ENCODE measurements at regions not wholly inside any gene's neighbourhood (a gene's known extent, or its start where the extent isn't known, plus 50 kb on each side); places are given as distances from the start of the nearest gene placed in this dataset.
"Not testable (repeated sequence)": the region's sequence is repeated elsewhere in the genome, so short reads cannot be mapped to it uniquely, and the experiment has no call there.

DNA sequence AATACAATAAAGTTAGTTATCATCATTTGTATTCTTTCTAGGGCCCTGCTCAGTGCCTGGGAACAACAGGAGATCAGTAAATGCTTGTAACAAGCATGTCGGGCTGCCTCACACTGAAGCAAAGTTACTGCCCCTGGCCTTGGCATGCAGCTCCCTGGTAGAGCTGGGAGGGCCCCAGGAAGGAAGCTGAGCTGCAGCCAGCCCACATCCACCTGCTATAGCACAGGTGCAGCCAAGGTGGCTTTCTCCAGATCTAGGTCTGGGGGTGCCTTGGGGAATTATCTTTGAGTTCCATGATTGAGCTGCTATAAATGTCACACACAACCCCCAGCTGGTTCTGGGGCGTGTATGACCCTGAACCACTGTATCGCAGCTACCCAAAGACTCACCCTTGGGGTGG lies 293.4 kb upstream of the MSX2 start:
- DNase-seq, result no peak

GRCh38 chr5:174431504-174431903 lies 292.9 kb upstream of the MSX2 start:
- no peak for DNase-seq

DNA sequence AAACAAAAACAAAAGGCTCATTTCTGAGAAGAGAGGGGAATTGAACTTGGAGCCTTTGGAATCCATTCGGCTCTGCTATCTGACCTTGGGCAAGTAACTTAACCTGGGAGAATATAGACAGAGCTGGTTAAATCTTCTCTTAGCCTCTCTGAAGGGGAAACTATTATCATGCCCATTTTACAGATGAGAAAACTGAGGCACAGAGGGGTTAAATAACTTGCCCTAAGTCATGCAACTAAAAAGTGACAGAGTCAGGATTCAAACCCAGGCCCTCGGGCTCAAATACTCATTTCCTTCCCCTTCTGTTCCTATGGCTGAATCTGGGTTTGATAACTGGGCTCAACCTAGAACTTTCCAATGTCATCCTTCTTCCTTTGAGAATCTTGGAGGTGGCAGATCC lies 291.3 kb upstream of the MSX2 start:
- no peak for DNase-seq

DNA sequence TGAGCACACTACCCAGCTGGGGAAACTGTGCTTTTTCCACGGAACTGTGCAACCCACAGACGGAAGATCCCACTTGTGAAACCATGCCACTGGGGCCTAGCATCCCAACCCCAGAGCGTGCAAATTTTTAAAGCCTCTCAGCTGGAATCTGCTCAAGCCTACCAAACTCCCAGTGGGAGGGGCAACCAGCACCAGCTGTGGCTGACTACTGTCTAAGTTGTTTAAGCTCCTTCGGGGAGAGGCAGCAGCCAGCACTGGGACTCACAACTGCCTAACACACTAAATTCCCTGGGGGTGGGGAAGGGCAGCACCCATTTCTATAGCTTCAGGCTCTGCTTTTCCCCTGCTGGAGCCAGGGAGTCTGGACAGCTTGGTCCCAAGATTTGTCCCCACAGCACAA lies 287.6 kb upstream of the MSX2 start:
- DNase-seq, result no peak

GRCh38 chr5:174444479-174445188 lies 279.7 kb upstream of the MSX2 start:
- DNase-seq, result no peak

DNA sequence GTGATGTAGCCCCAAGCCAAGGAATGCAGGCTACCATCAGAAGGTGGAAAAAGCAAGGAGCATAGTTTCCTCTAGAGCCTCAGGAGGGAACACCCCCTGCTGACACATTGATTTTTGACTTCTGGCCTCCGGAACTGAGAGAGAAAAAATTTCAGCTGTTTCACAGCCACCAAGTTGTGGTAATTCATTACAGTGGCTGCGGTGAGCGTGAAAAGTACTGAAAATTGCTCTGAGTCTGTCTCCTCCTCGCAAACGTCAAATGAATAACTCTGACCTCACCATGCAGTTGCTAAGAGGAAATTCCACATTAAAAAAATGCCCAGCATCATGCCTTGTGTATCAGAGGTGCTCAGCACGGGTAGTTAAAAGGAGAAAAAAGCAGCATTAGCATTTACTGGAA lies 277.9 kb upstream of the MSX2 start:
- DNase-seq, result no peak

DNA sequence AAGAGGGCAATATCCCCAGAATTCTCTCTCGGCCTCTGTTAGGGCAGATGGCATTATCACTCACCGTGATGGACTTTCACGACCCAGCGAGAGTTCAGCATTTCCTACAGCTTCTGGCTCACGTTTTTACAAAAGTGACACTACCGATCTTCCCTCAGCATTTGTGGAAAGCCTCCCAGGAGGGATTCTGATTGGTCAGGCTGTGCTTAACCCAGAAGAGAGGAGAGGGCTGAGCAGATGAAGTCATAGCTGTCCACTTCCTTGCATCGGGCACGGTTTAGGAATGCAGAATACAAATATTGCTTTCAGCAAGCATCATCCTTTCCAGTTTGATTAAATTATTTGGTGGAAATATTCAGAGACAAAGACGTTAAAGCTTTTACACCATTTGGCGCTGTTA lies 277.4 kb upstream of the MSX2 start:
- no peak for DNase-seq

- DNase-seq, result no peak
Observed at GRCh38 chr5:174448041-174448440, 276.3 kb upstream of the MSX2 start.

DNA sequence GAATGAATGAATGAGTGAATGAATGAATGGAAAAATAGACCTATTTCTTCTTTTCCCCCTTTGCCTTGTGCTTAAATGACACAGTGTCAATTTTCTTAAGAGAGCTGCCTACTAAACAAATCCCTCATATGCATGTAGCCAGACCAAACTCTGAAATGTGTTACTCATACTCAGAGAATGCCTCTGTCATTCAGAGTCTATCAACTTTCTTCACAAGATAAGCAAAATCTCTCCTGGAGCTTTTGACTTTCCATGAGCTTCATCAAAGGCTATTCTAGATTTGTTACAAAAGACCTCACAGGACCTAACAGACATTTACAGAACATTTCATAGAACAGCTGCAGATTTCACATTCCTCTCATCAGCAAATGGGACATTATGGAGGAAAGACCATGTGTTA lies 275.7 kb upstream of the MSX2 start:
- DNase-seq, result no peak

GRCh38 chr5:174453690-174454089 lies 270.7 kb upstream of the MSX2 start:
- DNase-seq, result peak in 5 of 51 donors; percentile 4 to 20 (median 9)

DNA sequence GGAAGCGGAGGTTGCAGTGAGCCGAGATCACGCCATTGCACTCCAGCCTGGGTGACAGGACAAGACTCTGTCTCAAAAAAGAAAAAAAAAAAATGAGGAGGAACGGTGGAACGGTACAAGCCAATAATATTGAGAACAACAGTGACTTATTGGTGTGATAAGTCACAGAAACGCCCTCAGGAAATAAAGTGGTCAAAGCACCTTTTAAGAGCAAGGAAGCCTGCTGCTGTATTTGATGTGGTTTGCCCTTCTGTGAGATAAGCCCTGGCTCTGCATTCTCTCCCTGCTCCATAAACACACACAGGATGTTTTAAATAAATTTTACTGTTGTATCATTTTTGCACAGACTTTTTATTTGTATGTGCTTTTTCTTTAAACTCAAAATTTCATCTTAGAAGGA lies 269.9 kb upstream of the MSX2 start:
- no peak for DNase-seq

DNA sequence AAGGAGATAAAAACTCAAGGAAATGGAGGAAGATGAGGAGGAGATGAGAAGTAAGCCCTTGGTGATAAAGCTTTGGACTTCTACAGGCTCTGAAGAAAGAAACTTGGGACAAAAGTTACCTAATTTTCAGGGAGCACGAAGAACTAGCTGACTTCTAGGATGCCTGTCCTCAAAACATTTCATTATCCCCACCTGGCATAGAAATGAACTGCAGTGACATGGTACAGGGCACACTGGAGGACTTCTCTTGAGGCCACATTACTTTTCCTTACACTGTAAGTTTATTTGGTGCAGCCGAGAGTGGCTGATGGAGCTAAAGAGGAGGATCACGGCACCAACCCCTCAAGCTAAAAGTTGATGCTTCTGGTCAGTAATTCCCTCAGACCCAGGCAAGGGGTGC lies 269.5 kb upstream of the MSX2 start:
- DNase-seq, result no peak

GRCh38 chr5:174455301-174455700 lies 269.1 kb upstream of the MSX2 start:
- no peak for DNase-seq

DNA sequence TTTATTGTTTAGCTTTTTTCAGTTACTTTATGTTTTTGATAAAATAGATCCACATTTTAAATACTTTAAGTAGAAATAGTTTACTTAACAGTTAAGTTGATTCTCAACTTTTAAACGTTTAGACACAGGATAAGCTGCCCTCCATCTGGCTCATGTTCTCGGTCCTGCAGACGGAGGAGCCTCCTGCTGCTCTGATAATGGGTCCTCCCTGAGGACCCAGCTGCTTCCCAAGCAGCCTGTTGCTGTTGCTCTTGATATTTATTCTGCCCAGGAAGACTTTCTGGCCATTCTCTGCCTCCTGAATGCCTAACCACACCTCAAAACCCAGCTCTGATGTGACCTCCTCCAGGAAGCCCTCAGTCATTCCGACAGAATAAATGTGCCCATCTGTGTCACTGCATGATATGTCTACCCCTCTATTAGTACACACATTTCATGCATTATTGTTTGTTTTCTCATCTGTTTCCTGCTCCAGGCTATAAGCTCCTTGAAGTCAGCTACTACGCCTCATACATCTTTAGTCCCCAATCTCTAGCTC lies 267.2 kb upstream of the MSX2 start:
- DNase-seq, result no peak

- no peak for DNase-seq
Observed at GRCh38 chr5:174459071-174459702, 265.2 kb upstream of the MSX2 start.

GRCh38 chr5:174459832-174460448 lies 264.4 kb upstream of the MSX2 start:
- DNase-seq, result no peak

DNA sequence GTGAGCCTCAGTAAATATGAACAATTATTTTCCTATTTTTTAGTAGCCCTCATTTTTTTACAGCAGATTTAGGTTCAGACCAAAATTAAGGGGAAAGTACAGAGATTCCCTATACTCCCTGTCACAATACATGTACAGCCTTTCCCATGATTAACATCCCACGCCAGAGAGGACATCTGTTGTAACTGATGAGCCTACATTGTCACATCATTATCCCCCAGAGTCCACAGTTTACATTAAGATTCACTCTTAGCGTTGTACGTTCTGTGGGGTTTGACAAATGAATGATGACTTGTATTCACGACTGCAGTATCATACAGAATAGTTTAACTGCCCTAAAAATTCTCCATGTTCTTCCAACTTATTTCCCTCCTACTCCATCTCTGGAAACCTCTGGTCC lies 262.3 kb upstream of the MSX2 start:
- DNase-seq, result no peak

DNA sequence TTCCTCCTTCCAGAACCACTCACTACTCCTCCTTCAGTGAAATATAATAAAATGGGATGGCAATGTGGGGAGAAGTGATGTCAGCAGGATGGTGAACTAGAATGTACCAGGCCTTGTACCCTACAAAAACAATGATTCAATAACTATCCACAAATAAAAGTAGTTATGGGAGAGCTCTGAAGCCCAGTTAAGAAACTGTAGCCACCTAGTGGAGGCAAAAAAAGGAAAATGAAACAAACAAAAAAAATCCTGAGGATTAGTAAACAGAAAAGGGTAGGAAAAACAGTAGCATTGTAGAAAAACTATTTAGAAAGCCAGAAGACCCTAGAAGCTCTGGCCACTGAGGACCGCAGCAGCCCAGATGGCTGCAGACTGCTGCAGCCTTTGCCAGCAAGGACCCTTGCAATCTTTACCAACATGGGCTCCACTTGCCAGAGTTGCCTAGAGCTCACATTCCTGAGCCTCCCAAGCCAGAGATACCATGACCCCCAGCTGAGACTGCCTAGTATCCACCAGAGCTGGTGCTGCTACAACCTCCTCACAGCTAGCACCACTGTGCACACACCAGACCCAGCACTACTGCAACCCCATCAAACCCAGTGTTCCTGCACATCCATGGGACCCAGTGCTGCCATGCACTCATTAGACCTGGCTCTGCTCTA lies 259.7 kb upstream of the MSX2 start:
- no peak for DNase-seq

DNA sequence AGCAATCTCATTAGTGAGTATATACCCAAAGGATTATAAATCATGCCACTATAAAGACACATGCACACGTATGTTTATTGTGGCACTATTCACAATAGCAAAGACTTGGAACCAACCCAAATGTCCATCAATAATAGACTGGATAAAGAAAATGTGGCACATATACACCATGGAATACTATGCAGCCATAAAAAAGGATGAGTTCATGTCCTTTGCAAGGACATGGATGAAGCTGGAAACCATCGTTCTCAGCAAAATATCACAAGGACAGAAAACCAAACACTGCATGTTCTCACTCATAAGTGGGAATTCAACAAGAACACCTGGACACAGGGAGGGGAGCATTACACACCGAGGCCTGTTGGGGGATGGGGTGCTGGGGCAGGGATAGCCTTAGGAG lies 252.9 kb upstream of the MSX2 start:
- not testable (repeated sequence) for DNase-seq

GRCh38 chr5:174472956-174473355 lies 251.4 kb upstream of the MSX2 start:
- no peak for DNase-seq

DNA sequence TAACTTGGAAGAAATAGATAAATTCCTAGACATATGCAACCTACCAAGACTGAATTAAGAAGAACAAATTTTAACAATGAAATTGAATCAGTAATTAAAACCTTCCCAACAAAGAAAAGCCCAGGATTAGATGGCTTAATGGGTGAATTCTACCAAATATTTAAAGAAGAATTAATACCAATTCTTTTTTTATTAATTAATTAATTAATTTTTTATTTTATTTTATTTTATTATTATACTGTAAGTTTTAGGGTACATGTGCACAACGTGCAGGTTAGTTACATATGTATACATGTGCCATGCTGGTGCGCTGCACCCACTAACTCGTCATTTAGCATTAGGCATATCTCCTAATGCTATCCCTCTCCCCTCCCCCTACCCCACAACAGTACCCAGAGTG lies 248.4 kb upstream of the MSX2 start:
- DNase-seq, result not testable (repeated sequence)

DNA sequence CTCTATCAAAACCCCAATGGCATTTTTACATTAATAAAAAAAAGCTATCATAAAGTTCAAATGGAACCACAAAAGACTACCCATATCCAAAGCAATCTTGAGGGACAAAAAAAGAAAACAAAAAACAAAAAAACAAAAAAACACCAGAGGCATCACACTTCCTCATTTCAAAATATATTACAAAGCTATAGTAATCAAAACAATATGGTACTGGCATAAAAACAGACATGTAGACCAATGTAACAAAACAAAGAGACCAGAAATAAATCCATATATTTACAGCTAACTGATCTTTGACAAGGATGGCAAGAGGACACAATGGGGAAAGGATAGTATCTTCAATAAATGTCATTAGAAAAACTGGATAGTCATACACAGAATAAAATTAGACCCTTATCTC lies 245.1 kb upstream of the MSX2 start:
- DNase-seq, result no peak

Measured in hypothalamus (tissue), 51 donors.